ENCODE measurements at regions not wholly inside any gene's neighbourhood (a gene's known extent, or its start where the extent isn't known, plus 50 kb on each side); places are given as distances from the start of the nearest gene placed in this dataset.

GRCh38 chr18:51867767-51868166, 472.2 kb upstream of the DCC start:
- Histone ChIP-seq H3K4me3 (no peak overlapping the region), H3K27me3 (replicated peaks; ENCODE audit: insufficient read depth) (no peaks in the 10 kb centered on the region), H3K4me1 (ENCODE audit: control insufficient read depth in 1 of 2, low read depth in 2 of 2) (no peaks in the 10 kb centered on the region), H3K36me3 (no peaks in the 10 kb centered on the region), H3K9me3 (no peaks in the 10 kb centered on the region), H3K27ac (no peak overlapping the region)
- no peak for ATAC-seq (ENCODE audit: insufficient number of reproducible peaks, low FRiP score, low read depth)
- DNase-seq (ENCODE audit: low spot score) = no peak
- no peak for TF ChIP-seq CTCF (IDR thresholded peaks at IDR 0.05)

- no peak for TF ChIP-seq CTCF (IDR thresholded peaks at IDR 0.05)
- ATAC-seq (ENCODE audit: insufficient number of reproducible peaks, low FRiP score, low read depth) = no peak
- no peak for DNase-seq (ENCODE audit: low spot score)
- H3K9me3 ChIP-seq = no peaks in the 10 kb centered on the region
- no peaks in the 10 kb centered on the region for H3K4me1 ChIP-seq (ENCODE audit: control insufficient read depth in 1 of 2, low read depth in 2 of 2)
- no peak overlapping the region for H3K27ac ChIP-seq
- H3K4me3 ChIP-seq = no peak overlapping the region
- no peaks in the 10 kb centered on the region for H3K36me3 ChIP-seq
- no peaks in the 10 kb centered on the region for H3K27me3 ChIP-seq (replicated peaks; ENCODE audit: insufficient read depth)
Observed at GRCh38 chr18:51878724-51879123, 461.3 kb upstream of the DCC start.

DNA sequence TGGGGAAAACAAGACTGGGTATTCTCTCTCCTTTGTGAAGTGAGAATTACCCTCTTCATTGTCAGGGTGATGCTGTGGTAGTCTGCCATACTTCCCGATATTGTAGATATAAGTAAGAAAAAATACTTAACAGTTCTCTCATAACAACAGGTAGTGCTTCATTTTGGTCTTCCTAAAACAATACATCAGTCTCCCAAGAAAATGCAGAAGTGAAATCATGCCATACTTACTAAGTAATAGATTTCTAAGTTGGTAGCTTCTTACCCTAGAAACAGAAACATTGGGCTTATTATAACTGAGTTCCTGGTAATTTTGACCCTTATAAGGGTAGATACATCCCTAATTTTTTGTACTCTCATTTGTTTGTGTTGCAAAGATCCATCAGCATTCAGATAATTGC, 460.7 kb upstream of the DCC start:
- ATAC-seq (ENCODE audit: insufficient number of reproducible peaks, low FRiP score, low read depth) (no peak), DNase-seq (ENCODE audit: low spot score) (no peak)
- H3K4me1 ChIP-seq (ENCODE audit: control insufficient read depth in 1 of 2, low read depth in 2 of 2) = no peaks in the 10 kb centered on the region
- H3K27me3 ChIP-seq (replicated peaks; ENCODE audit: insufficient read depth) = no peaks in the 10 kb centered on the region
- TF ChIP-seq CTCF (IDR thresholded peaks at IDR 0.05) = no peak
- H3K4me3 ChIP-seq = no peak overlapping the region
- no peaks in the 10 kb centered on the region for H3K36me3 ChIP-seq
- H3K27ac ChIP-seq = no peak overlapping the region
- H3K9me3 ChIP-seq = no peaks in the 10 kb centered on the region

DNA sequence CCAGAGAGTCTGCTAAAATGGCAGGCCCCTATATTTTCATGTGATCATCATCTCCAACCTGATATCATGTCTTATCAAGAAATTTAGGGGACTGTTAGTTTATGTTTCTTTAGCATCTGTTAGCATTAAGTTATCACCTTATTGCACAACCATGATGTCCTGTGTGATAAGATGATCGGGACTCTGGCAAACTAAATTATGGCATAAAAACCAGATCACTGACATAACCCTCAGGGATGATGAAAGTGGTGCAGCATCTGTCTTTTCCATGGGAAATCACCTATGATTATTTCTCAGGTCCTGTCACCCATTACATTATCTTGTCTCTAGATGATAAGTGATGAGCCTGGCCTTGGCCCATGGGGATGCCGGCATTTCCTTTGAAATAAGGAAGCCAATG, 458.6 kb upstream of the DCC start:
- no peak for ATAC-seq (ENCODE audit: insufficient number of reproducible peaks, low FRiP score, low read depth)
- no peak for TF ChIP-seq CTCF (IDR thresholded peaks at IDR 0.05)

GRCh38 chr18:51884039-51884438, 456.0 kb upstream of the DCC start:
- H3K9me3 ChIP-seq = no peaks in the 10 kb centered on the region
- no peaks in the 10 kb centered on the region for H3K27me3 ChIP-seq (replicated peaks; ENCODE audit: insufficient read depth)
- DNase-seq (ENCODE audit: low spot score) (no peak), ATAC-seq (ENCODE audit: insufficient number of reproducible peaks, low FRiP score, low read depth) (no peak)
- H3K36me3 ChIP-seq = no peaks in the 10 kb centered on the region
- no peak overlapping the region for H3K4me3 ChIP-seq
- H3K4me1 ChIP-seq (ENCODE audit: control insufficient read depth in 1 of 2, low read depth in 2 of 2) = no peaks in the 10 kb centered on the region
- H3K27ac ChIP-seq = no peak overlapping the region
- no peak for TF ChIP-seq CTCF (IDR thresholded peaks at IDR 0.05)

More for the DNA sequence above, 458.6 kb upstream of the DCC start:
- DNase-seq (ENCODE audit: low spot score) = no peak
- Histone ChIP-seq H3K27ac (no peak overlapping the region), H3K4me3 (no peak overlapping the region), H3K36me3 (no peaks in the 10 kb centered on the region), H3K9me3 (no peaks in the 10 kb centered on the region), H3K27me3 (replicated peaks; ENCODE audit: insufficient read depth) (no peaks in the 10 kb centered on the region), H3K4me1 (ENCODE audit: control insufficient read depth in 1 of 2, low read depth in 2 of 2) (no peaks in the 10 kb centered on the region)

All from thoracic aorta (tissue), 2 donors.